ENCODE measurements at regions not wholly inside any gene's neighbourhood (a gene's known extent, or its start where the extent isn't known, plus 50 kb on each side); places are given as distances from the start of the nearest gene placed in this dataset.

DNA sequence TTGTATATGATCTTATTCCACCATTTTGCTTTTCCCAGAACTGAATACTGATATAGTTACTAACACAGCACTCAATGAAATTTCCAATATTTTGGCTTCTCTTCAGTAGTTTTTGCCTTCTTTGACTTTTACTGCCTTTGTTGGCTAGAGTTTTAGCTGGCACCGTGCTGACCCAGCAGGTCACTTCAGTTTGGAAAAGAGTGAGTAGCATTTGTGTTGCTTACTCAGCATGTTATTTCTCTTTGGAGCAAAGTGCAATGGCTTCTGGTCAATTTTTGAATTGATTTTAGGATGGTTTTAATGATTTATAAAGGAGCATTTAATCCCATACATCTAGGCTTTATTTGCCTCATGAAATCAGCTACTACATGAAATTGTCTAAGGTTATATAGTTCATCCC, 119.2 kb downstream of the ETNK1 start:
- Histone ChIP-seq H3K9ac (ENCODE audit: low read length) (no peak overlapping the region), H4K20me1 (ENCODE audit: control insufficient read depth, insufficient read depth, low read length, poor library complexity, severe bottlenecking) (no peaks in the 10 kb centered on the region), H3K4me3 (ENCODE audit: control extremely low read depth in 1 of 5, extremely low read depth in 1 of 5, insufficient read depth in 1 of 5, low read depth in 2 of 5, low read length in 4 of 5) (no peak overlapping the region), H3K36me3 (replicated peaks in 1 of 2; ENCODE audit: control extremely low read depth in 1 of 2, control insufficient read depth in 1 of 2, extremely low read depth in 1 of 2, insufficient read depth in 2 of 2, low read length in 1 of 2) (no peaks in the 10 kb centered on the region), H3K79me2 (ENCODE audit: control insufficient read depth, insufficient read depth, low read length) (no peaks in the 10 kb centered on the region), H2AFZ (ENCODE audit: insufficient read depth, low read depth, low read length, poor library complexity, severe bottlenecking) (no peak overlapping the region), H3K4me1 (ENCODE audit: control insufficient read depth in 2 of 2, insufficient read depth in 2 of 2, low read length in 2 of 2) (no peaks in the 10 kb centered on the region), H3K27me3 (replicated peaks in 1 of 4; ENCODE audit: control extremely low read depth in 1 of 4, control insufficient read depth in 3 of 4, insufficient read depth in 4 of 4, low read length in 3 of 4) (no peaks in the 10 kb centered on the region), H3K4me2 (replicated peaks; ENCODE audit: low read depth, low read length, poor library complexity, severe bottlenecking) (no peak overlapping the region), H3K27ac (ENCODE audit: low read length in 2 of 2) (no peak overlapping the region), H3K9me3 (ENCODE audit: control extremely low read depth in 1 of 3, control insufficient read depth in 2 of 3, insufficient read depth in 1 of 3, low read length in 2 of 3) (peaks cover 0 to 1% (median 0%) of the 10 kb centered on the region in 3 donors)
- Mint-ChIP-seq H3K27ac (no peak overlapping the region), H3K27me3 (peaks cover 4% of the 10 kb centered on the region), H3K9me3 (ENCODE audit: insufficient read depth) (no peaks in the 10 kb centered on the region), H3K4me3 (no peak overlapping the region), H3K4me1 (no peaks in the 10 kb centered on the region)
- 100% methylated on average over 1 of the region's 1 CpG for WGBS (ENCODE audit: insufficient coverage)
- DNase-seq (no peak), ATAC-seq (ENCODE audit: low read depth) (no peak)
- intact Hi-C loops (cut with micrococcal nuclease), result no loop called here
- no peak for TF ChIP-seq EZH2 (IDR thresholded peaks at IDR 0.05; ENCODE audit: borderline replicate concordance, insufficient read depth, low read depth, low read length, poor library complexity, severe bottlenecking)
- TF ChIP-seq, protein P1, sequence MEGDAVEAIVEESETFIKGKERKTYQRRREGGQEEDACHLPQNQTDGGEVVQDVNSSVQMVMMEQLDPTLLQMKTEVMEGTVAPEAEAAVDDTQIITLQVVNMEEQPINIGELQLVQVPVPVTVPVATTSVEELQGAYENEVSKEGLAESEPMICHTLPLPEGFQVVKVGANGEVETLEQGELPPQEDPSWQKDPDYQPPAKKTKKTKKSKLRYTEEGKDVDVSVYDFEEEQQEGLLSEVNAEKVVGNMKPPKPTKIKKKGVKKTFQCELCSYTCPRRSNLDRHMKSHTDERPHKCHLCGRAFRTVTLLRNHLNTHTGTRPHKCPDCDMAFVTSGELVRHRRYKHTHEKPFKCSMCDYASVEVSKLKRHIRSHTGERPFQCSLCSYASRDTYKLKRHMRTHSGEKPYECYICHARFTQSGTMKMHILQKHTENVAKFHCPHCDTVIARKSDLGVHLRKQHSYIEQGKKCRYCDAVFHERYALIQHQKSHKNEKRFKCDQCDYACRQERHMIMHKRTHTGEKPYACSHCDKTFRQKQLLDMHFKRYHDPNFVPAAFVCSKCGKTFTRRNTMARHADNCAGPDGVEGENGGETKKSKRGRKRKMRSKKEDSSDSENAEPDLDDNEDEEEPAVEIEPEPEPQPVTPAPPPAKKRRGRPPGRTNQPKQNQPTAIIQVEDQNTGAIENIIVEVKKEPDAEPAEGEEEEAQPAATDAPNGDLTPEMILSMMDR (IDR thresholded peaks at IDR 0.05), result no peak
- ChIA-PET POLR2A (no interaction called here), CTCF (no interaction called here)

DNA sequence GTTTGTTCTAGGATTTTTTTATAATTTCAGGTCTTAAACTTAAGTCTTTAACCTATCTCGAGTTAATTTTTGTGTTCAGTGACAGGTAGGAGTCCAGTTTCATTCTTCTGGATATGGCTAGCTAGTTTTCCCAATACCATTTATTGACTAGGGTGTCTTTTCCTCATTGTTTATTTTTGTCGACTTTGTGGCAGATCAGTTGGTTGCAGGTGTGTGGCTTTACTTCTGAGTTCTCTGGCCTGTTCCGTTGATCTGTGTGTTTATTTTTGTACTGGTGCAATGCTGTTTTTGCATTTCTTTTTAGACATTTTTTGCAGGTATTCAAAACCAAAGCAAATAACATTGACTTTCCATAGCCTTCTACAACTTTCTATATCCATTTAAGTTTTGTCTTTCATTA, 121.7 kb downstream of the ETNK1 start:
- Histone ChIP-seq H3K27me3 (replicated peaks in 1 of 4; ENCODE audit: control extremely low read depth in 1 of 4, control insufficient read depth in 3 of 4, insufficient read depth in 4 of 4, low read length in 3 of 4) (no peaks in the 10 kb centered on the region), H3K27ac (ENCODE audit: low read length in 2 of 2) (no peak overlapping the region), H3K9ac (ENCODE audit: low read length) (no peak overlapping the region), H3K4me3 (ENCODE audit: control extremely low read depth in 1 of 5, extremely low read depth in 1 of 5, insufficient read depth in 1 of 5, low read depth in 2 of 5, low read length in 4 of 5) (no peak overlapping the region), H3K4me1 (ENCODE audit: control insufficient read depth in 2 of 2, insufficient read depth in 2 of 2, low read length in 2 of 2) (no peaks in the 10 kb centered on the region), H3K79me2 (ENCODE audit: control insufficient read depth, insufficient read depth, low read length) (no peaks in the 10 kb centered on the region), H4K20me1 (ENCODE audit: control insufficient read depth, insufficient read depth, low read length, poor library complexity, severe bottlenecking) (no peaks in the 10 kb centered on the region), H3K9me3 (ENCODE audit: control extremely low read depth in 1 of 3, control insufficient read depth in 2 of 3, insufficient read depth in 1 of 3, low read length in 2 of 3) (no peaks in the 10 kb centered on the region), H3K36me3 (replicated peaks in 1 of 2; ENCODE audit: control extremely low read depth in 1 of 2, control insufficient read depth in 1 of 2, extremely low read depth in 1 of 2, insufficient read depth in 2 of 2, low read length in 1 of 2) (no peaks in the 10 kb centered on the region), H2AFZ (ENCODE audit: insufficient read depth, low read depth, low read length, poor library complexity, severe bottlenecking) (no peak overlapping the region), H3K4me2 (replicated peaks; ENCODE audit: low read depth, low read length, poor library complexity, severe bottlenecking) (no peak overlapping the region)
- no peak for TF ChIP-seq EZH2 (IDR thresholded peaks at IDR 0.05; ENCODE audit: borderline replicate concordance, insufficient read depth, low read depth, low read length, poor library complexity, severe bottlenecking)
- TF ChIP-seq, protein P1 (IDR thresholded peaks at IDR 0.05), result no peak
- Mint-ChIP-seq H3K27ac (no peak overlapping the region), H3K4me3 (no peak overlapping the region), H3K4me1 (no peaks in the 10 kb centered on the region), H3K9me3 (ENCODE audit: insufficient read depth) (no peaks in the 10 kb centered on the region), H3K27me3 (peaks cover 8% of the 10 kb centered on the region)
- ATAC-seq (ENCODE audit: low read depth) (no peak), DNase-seq (no peak)
- ChIA-PET POLR2A (no interaction called here), CTCF (no interaction called here)
- intact Hi-C loops (cut with micrococcal nuclease), result no loop called here
- WGBS (ENCODE audit: insufficient coverage), result no CpG with 5 or more reads among the region's 3 CpGs

Data from B cell (primary cell).